ENCODE measurements at regions not wholly inside any gene's neighbourhood (a gene's known extent, or its start where the extent isn't known, plus 50 kb on each side); places are given as distances from the start of the nearest gene placed in this dataset.
A peak's percentile ranks its signal among the peaks of the same experiment; 100 is the strongest.

DNA sequence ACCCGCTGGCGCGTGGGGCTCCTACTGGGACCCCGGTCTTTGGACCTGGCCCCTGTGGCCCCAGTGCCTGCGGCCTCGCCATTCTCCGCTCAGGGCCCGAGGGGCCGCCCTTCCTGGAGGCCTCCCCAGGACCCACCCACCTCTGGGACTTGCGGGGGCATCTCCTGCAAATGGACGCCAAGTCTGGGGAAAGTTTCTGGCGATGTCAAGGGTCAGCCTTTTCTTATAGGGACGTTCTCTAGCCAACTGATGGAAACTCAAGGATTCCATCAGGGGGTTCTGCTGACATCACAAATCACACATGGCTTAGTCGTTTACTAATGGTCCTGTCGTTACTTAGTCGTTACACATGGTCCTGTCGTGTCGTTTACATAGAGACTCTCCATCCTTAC lies 57.7 kb upstream of the RHOBTB1 start:
- Histone ChIP-seq H3K4me3 (ENCODE audit: low read depth, low read length) (peak overlapping the region; percentile 45), H3K27me3 (ENCODE audit: control insufficient read depth, insufficient read depth, low read length) (no peaks in the 10 kb centered on the region), H3K36me3 (ENCODE audit: control insufficient read depth, insufficient read depth, low read length) (no peaks in the 10 kb centered on the region)
- DNase-seq (ENCODE audit: low read depth) (no peak), FAIRE-seq (no peak)
- TF ChIP-seq, protein P1, sequence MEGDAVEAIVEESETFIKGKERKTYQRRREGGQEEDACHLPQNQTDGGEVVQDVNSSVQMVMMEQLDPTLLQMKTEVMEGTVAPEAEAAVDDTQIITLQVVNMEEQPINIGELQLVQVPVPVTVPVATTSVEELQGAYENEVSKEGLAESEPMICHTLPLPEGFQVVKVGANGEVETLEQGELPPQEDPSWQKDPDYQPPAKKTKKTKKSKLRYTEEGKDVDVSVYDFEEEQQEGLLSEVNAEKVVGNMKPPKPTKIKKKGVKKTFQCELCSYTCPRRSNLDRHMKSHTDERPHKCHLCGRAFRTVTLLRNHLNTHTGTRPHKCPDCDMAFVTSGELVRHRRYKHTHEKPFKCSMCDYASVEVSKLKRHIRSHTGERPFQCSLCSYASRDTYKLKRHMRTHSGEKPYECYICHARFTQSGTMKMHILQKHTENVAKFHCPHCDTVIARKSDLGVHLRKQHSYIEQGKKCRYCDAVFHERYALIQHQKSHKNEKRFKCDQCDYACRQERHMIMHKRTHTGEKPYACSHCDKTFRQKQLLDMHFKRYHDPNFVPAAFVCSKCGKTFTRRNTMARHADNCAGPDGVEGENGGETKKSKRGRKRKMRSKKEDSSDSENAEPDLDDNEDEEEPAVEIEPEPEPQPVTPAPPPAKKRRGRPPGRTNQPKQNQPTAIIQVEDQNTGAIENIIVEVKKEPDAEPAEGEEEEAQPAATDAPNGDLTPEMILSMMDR (IDR thresholded peaks at IDR 0.05; ENCODE audit: insufficient read depth, low read length, severe bottlenecking) = no peak

DNA sequence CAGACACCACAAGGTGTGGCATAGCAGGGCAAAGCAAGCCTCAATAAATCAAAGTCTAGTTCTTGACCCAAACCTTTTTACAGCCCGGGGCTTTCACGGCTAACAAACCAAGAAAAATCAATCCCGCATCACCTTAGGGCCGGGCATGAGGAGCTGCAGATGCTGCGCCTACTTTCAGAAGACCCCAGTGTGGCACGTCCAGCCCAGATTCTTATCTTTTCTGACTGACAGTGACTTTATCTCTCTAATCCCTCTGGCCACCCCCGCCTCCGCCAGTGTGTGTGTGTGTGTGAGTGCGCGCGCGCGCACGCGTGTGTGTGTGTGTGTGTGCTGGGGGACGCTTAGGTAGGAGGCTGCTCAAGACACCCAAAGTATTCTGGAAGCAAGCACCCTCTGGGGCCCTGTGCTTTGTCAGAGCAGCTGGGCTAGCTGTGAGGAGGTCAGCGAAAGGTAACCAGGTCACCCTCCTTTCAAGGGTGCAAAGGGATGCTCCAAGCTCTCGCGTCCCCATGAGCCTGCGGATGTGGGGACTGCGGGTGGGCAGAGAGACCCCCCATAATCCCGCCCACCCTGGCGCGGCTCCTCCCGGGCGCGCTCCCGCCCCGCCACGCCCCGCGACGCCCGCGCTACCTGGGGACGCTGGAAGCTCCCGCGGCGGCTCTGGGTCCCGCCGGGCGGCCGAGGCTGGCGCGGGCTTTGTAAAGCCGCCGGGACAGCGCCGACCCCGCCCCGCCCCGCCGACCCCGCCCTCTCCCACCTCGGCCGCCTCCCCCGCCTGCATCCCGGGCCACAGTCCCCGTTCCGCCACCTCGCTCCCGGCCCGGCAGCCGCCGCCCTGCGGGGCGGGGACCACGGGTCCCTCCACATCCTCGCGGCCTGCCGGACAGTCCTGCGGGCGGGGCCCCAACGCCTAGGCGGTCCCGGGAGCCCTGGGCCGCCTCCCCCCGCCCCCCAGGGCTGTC lies 57.1 kb upstream of the RHOBTB1 start:
- FAIRE-seq = no peak
- Histone ChIP-seq H3K36me3 (ENCODE audit: control insufficient read depth, insufficient read depth, low read length) (no peaks in the 10 kb centered on the region), H3K4me3 (ENCODE audit: low read depth, low read length) (peak overlapping the region; percentile 45), H3K27me3 (ENCODE audit: control insufficient read depth, insufficient read depth, low read length) (no peaks in the 10 kb centered on the region)
- DNase-seq (ENCODE audit: low read depth) = no peak
- TF ChIP-seq, protein P1 (IDR thresholded peaks at IDR 0.05; ENCODE audit: insufficient read depth, low read length, severe bottlenecking) = no peak

GRCh38 chr10:60998932-60999331 lies 54.9 kb upstream of the RHOBTB1 start:
- no peak for FAIRE-seq
- TF ChIP-seq, protein P1 (IDR thresholded peaks at IDR 0.05; ENCODE audit: insufficient read depth, low read length, severe bottlenecking) = no peak

GRCh38 chr10:60994128-60994527 lies 50.1 kb upstream of the RHOBTB1 start:
- FAIRE-seq (no peak), DNase-seq (ENCODE audit: low read depth) (no peak)
- H3K4me3 ChIP-seq (ENCODE audit: low read depth, low read length) = no peak overlapping the region
- H3K36me3 ChIP-seq (ENCODE audit: control insufficient read depth, insufficient read depth, low read length) = no peaks in the 10 kb centered on the region
- no peaks in the 10 kb centered on the region for H3K27me3 ChIP-seq (ENCODE audit: control insufficient read depth, insufficient read depth, low read length)
- TF ChIP-seq, protein P1 (IDR thresholded peaks at IDR 0.05; ENCODE audit: insufficient read depth, low read length, severe bottlenecking) = no peak

More at GRCh38 chr10:60998932-60999331, 54.9 kb upstream of the RHOBTB1 start:
- Histone ChIP-seq H3K4me3 (ENCODE audit: low read depth, low read length) (no peak overlapping the region), H3K36me3 (ENCODE audit: control insufficient read depth, insufficient read depth, low read length) (no peaks in the 10 kb centered on the region), H3K27me3 (ENCODE audit: control insufficient read depth, insufficient read depth, low read length) (no peaks in the 10 kb centered on the region)
- DNase-seq (ENCODE audit: low read depth) = peak; percentile 65

Data from bronchial epithelial cell (primary cell).